ENCODE measurements at regions not wholly inside any gene's neighbourhood (a gene's known extent, or its start where the extent isn't known, plus 50 kb on each side); places are given as distances from the start of the nearest gene placed in this dataset.
A peak's percentile ranks its signal among the peaks of the same experiment; 100 is the strongest.

GRCh38 chr6:50257322-50257721, 207.6 kb upstream of the DEFB112 start:
- CTCF ChIA-PET: no interaction called here
- H3K4me1 Mint-ChIP-seq (ENCODE audit: low read depth, unreplicated experiment): no peaks in the 10 kb centered on the region
- 0 out of 2 replicates have a peak, but pooled peaks cover 4% of the 10 kb centered on the region for H3K9me3 ChIP-seq
- no peak overlapping the region for H3K27ac Mint-ChIP-seq (ENCODE audit: unreplicated experiment)
- intact Hi-C loops (cut with micrococcal nuclease; ENCODE audit: unreplicated experiment): no loop called here
- H3K27me3 Mint-ChIP-seq (ENCODE audit: insufficient read depth, unreplicated experiment): no peaks in the 10 kb centered on the region
- H3K4me3 ChIP-seq (ENCODE audit: low read depth, low read length): no peak overlapping the region
- POLR2A ChIA-PET: no interaction called here
- H3K36me3 Mint-ChIP-seq (ENCODE audit: insufficient read depth, unreplicated experiment): no peaks in the 10 kb centered on the region
- TF ChIP-seq CTCF (IDR thresholded peaks at IDR 0.05; ENCODE audit: insufficient read depth in 1 of 2, low read depth in 1 of 2, low read length in 1 of 2, severe bottlenecking in 1 of 2, unreplicated experiment in 1 of 2): no peak
- H3K27me3 ChIP-seq (replicated peaks; ENCODE audit: control insufficient read depth, insufficient read depth, low read length): no peaks in the 10 kb centered on the region
- DNase-seq: no peak
- no peaks in the 10 kb centered on the region for H3K36me3 ChIP-seq (ENCODE audit: control insufficient read depth, insufficient read depth, low read length)
- BruUV-seq (replicated peaks): no TSS peak
- peaks cover 8% of the 10 kb centered on the region for H3K9me3 Mint-ChIP-seq (ENCODE audit: unreplicated experiment)
- H3K4me1 ChIP-seq: no peaks in the 10 kb centered on the region
- H3K4me3 Mint-ChIP-seq (ENCODE audit: unreplicated experiment): no peak overlapping the region

- Mint-ChIP-seq H3K36me3 (ENCODE audit: insufficient read depth, unreplicated experiment) (no peaks in the 10 kb centered on the region), H3K4me3 (ENCODE audit: unreplicated experiment) (no peak overlapping the region), H3K9me3 (ENCODE audit: unreplicated experiment) (peaks cover 8% of the 10 kb centered on the region), H3K4me1 (ENCODE audit: low read depth, unreplicated experiment) (no peaks in the 10 kb centered on the region), H3K27ac (ENCODE audit: unreplicated experiment) (no peak overlapping the region), H3K27me3 (ENCODE audit: insufficient read depth, unreplicated experiment) (no peaks in the 10 kb centered on the region)
- POLR2A ChIA-PET: no interaction called here
- TF ChIP-seq CTCF (IDR thresholded peaks at IDR 0.05; ENCODE audit: insufficient read depth in 1 of 2, low read depth in 1 of 2, low read length in 1 of 2, severe bottlenecking in 1 of 2, unreplicated experiment in 1 of 2): no peak
- Histone ChIP-seq H3K36me3 (ENCODE audit: control insufficient read depth, insufficient read depth, low read length) (no peaks in the 10 kb centered on the region), H3K9me3 (0 out of 2 replicates have a peak, but pooled peaks cover 4% of the 10 kb centered on the region), H3K4me1 (no peaks in the 10 kb centered on the region), H3K4me3 (ENCODE audit: low read depth, low read length) (no peak overlapping the region), H3K27me3 (replicated peaks; ENCODE audit: control insufficient read depth, insufficient read depth, low read length) (no peaks in the 10 kb centered on the region)
- DNase-seq: no peak
- intact Hi-C loops (cut with micrococcal nuclease; ENCODE audit: unreplicated experiment): no loop called here
- no TSS peak for BruUV-seq (replicated peaks)
- CTCF ChIA-PET: no interaction called here
Measured at GRCh38 chr6:50259903-50260302, 210.2 kb upstream of the DEFB112 start.

- H3K27me3 ChIP-seq (replicated peaks; ENCODE audit: control insufficient read depth, insufficient read depth, low read length): no peaks in the 10 kb centered on the region
- Mint-ChIP-seq H3K9me3 (ENCODE audit: unreplicated experiment) (no peaks in the 10 kb centered on the region), H3K4me1 (ENCODE audit: low read depth, unreplicated experiment) (no peaks in the 10 kb centered on the region), H3K27me3 (ENCODE audit: insufficient read depth, unreplicated experiment) (peaks cover 7% of the 10 kb centered on the region), H3K36me3 (ENCODE audit: insufficient read depth, unreplicated experiment) (no peaks in the 10 kb centered on the region), H3K27ac (ENCODE audit: unreplicated experiment) (no peak overlapping the region), H3K4me3 (ENCODE audit: unreplicated experiment) (no peak overlapping the region)
- no peaks in the 10 kb centered on the region for H3K36me3 ChIP-seq (ENCODE audit: control insufficient read depth, insufficient read depth, low read length)
- no peaks in the 10 kb centered on the region for H3K4me1 ChIP-seq
- ChIA-PET POLR2A (no interaction called here), CTCF (interaction anchor here (0.8 to 1.0 kb wide), 3 partner anchors 72 to 336 kb away, joined by 3 read pairs; no protein-coding TSS in a partner anchor)
- DNase-seq: peak in 1 of 2 experiments; percentile 13
- BruUV-seq (replicated peaks): no TSS peak
- H3K4me3 ChIP-seq (ENCODE audit: low read depth, low read length): no peak overlapping the region
- peak; percentile 50 to 54 for TF ChIP-seq CTCF (IDR thresholded peaks at IDR 0.05; ENCODE audit: insufficient read depth in 1 of 2, low read depth in 1 of 2, low read length in 1 of 2, severe bottlenecking in 1 of 2, unreplicated experiment in 1 of 2)
- intact Hi-C loops (cut with micrococcal nuclease; ENCODE audit: unreplicated experiment): loop anchor here (1.0 kb wide), 1 partner anchor 337 kb away; no protein-coding TSS in a partner anchor
- no peaks in the 10 kb centered on the region for H3K9me3 ChIP-seq
Measured at GRCh38 chr6:50264995-50265571, 215.4 kb upstream of the DEFB112 start.
